OCI-LY3 (cell line): ENCODE measurements at regions not wholly inside any gene's neighbourhood (a gene's known extent, or its start where the extent isn't known, plus 50 kb on each side); places are given as distances from the start of the nearest gene placed in this dataset.

Experiments
- EZH2phosphoT487 ChIP-seq: fragments of 200-600 bp; shearing (Covaris generic); IDR thresholded peaks from 2 replicates; pipeline ENCODE4 v1.6.1; 2018; ENCODE audit warnings: antibody characterized with exemption, mixed run types, low read depth
- TF ChIP-seq, protein P1 (sequence below): fragments of 200-600, 300-600 bp; sonication (generic); IDR thresholded peaks from 2 replicates; pipeline ENCODE4 v1.5.1; 2014; ENCODE audit warnings: antibody characterized with exemption, low read length, low read depth

DNA sequence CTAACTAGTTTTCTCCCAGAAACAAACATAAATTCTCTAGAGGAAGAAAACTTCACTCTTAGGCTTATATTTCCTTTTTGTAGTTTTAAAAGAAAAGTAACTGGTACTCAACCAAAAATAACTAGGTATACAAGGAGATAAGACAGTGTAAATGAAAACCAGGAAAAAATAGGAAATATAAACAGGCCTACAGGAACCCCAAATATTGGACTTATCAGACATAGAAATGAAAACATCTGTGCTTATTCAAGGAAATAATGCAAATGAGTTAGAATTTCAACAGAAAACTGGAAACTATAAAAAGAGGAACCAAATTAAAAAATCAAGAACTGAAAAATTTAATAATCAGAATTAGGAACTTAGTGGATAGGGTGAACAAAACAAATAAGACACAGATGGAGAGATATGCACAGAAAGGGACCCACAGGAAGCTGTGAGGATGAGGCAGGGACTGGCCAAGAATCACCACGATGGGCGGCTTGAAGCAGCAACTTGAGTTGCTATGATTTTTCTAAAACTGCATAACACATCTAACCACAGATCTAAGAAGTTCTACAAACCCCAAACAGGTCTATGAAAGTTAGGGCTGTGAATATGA lies 67.5 kb upstream of the ACTRT2 start:
- TF ChIP-seq, protein P1, sequence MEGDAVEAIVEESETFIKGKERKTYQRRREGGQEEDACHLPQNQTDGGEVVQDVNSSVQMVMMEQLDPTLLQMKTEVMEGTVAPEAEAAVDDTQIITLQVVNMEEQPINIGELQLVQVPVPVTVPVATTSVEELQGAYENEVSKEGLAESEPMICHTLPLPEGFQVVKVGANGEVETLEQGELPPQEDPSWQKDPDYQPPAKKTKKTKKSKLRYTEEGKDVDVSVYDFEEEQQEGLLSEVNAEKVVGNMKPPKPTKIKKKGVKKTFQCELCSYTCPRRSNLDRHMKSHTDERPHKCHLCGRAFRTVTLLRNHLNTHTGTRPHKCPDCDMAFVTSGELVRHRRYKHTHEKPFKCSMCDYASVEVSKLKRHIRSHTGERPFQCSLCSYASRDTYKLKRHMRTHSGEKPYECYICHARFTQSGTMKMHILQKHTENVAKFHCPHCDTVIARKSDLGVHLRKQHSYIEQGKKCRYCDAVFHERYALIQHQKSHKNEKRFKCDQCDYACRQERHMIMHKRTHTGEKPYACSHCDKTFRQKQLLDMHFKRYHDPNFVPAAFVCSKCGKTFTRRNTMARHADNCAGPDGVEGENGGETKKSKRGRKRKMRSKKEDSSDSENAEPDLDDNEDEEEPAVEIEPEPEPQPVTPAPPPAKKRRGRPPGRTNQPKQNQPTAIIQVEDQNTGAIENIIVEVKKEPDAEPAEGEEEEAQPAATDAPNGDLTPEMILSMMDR = no peak
- no peak for TF ChIP-seq EZH2phosphoT487
